LNCaP clone FGC (cell line): ENCODE measurements at regions not wholly inside any gene's neighbourhood (a gene's known extent, or its start where the extent isn't known, plus 50 kb on each side); places are given as distances from the start of the nearest gene placed in this dataset.

Experiments used
- DNase-seq: peaks from one replicate; pipeline ENCODE4 v3.0.0-alpha.2; 2011; ENCODE audit warnings: low read depth
- H3K4me3 ChIP-seq: 2 replicates; pipeline ENCODE4 v1.5.1; 2011; ENCODE audit warnings: mild to moderate bottlenecking, low read depth, low read length, control low read depth
- TF ChIP-seq, protein P1 (sequence below): IDR thresholded peaks from 2 replicates; pipeline ENCODE4 v1.5.1; 2012; ENCODE audit warnings: mild to moderate bottlenecking; ENCODE audit not compliant: control insufficient read depth, insufficient read depth; ENCODE audit errors: extremely low read depth

DNA sequence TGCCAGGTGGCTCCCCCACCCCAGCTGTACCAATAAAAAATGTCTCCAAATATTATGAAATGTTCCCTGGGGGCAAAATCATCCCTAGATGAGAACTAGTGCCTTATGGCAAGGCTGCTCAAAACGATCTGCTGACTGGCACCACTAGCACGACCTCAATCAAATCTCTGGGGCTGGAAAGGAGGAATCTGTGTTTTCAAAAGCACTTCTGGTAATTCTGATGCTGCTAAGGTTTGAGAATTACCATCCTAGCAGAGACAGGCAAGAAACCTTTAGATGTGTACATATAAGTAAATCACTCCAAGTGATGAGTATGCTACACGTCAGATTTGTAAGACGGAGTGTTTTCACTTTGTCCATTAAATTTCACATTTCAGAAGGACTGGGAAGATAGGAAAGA lies 360.1 kb upstream of the THRB start:
- no peak for DNase-seq
- H3K4me3 ChIP-seq, result no peak overlapping the region

DNA sequence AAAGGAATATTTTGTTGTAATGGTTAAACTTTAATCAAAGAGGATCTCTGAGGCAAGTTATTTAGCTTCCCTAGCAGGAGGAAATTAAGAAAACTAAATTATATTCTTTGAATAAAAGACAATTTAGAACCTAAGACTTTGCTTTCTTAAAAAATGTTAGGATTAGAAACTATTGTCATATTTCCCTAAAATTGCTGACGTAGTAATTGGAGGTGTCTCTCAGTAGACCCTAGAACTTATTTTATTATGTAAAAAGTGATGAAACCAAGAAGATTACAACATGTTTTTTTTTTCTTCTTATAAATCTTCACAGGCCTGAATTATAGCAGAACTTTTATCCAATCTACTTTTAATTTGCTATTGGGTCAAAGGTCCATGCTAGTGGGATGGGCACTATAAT lies 363.3 kb upstream of the THRB start:
- DNase-seq, result no peak
- TF ChIP-seq, protein P1, sequence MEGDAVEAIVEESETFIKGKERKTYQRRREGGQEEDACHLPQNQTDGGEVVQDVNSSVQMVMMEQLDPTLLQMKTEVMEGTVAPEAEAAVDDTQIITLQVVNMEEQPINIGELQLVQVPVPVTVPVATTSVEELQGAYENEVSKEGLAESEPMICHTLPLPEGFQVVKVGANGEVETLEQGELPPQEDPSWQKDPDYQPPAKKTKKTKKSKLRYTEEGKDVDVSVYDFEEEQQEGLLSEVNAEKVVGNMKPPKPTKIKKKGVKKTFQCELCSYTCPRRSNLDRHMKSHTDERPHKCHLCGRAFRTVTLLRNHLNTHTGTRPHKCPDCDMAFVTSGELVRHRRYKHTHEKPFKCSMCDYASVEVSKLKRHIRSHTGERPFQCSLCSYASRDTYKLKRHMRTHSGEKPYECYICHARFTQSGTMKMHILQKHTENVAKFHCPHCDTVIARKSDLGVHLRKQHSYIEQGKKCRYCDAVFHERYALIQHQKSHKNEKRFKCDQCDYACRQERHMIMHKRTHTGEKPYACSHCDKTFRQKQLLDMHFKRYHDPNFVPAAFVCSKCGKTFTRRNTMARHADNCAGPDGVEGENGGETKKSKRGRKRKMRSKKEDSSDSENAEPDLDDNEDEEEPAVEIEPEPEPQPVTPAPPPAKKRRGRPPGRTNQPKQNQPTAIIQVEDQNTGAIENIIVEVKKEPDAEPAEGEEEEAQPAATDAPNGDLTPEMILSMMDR, result no peak
- H3K4me3 ChIP-seq, result no peak overlapping the region

More for the DNA sequence above, 360.1 kb upstream of the THRB start:
- TF ChIP-seq, protein P1, result no peak

DNA sequence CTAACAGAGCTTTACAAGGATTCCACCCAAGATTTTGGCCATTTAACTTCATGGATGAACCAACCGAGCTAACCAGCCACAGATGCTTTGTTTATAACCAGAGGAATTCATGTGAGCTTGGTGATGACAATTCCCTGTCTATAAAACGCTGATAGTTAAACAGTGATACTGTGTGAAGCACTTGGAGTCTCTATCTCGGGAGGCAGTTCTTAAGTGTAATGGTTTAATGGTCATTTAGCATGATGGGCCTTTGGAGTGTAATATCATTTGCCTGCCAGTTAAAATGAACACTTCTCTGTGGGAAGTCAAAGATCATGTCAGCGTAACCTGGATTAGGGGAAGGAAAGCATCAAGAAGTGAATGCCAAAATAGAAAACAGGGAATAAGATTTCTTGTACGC lies 368.6 kb upstream of the THRB start:
- DNase-seq, result no peak
- H3K4me3 ChIP-seq, result no peak overlapping the region
- TF ChIP-seq, protein P1, result no peak

DNA sequence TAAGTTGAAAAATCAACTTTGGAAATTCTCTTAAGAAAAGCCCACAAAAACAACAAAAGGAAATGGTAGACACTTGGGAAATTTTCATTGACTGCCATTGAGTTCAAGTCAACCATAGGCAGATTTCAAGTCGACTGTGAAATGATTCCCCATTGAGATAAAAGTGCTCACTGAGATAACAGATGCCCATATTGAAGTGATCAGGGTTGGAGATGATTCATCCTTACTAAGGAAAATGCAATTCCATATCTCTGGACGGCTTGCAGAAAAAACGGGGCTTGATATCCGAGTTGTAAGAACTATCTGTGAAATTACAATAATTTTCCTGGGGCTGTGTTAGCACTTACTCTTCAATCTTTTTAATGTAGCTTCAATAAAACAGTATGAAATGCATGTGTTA lies 373.1 kb upstream of the THRB start:
- no peak overlapping the region for H3K4me3 ChIP-seq
- DNase-seq, result no peak
- TF ChIP-seq, protein P1, result no peak

DNA sequence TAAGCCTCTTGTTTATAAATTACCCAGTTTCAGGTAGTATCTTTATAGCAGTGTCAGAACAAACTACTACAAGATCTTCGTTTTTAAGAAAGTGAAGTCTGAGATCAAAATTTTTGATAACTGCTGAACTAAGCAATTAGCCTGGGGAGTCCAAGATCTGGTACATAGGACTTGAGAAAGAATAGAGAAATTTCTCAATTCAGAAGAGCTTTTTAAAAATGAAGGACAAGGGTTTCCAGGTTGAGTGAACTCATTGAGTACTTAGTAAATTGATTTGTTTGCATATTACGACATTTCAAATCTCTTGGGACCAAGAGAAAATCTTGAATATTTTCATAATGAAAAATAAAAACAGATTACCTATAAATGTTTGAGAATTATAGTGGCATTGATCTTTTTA lies 386.6 kb upstream of the THRB start:
- TF ChIP-seq, protein P1, result no peak
- H3K4me3 ChIP-seq, result no peak overlapping the region
- no peak for DNase-seq

DNA sequence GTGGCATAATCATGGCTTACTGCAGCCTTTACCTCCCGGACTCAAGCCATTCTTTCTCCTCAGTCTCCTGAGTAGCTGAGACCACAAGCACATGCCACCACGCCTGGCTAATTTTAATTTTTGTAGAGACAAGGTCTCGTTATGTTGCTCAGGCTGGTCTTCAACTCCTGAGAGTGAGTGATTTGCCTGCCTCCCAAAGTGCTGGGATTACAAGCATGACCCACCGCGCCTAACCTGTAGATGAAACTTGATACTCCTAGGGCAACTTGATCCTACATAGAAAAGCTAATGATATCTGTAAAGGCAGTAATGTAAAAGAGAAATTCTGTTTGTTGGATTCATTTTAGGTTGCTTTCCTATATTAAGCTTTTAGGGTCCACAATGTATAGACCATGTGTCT lies 391.9 kb upstream of the THRB start:
- TF ChIP-seq, protein P1, result no peak
- no peak for DNase-seq
- H3K4me3 ChIP-seq, result no peak overlapping the region

DNA sequence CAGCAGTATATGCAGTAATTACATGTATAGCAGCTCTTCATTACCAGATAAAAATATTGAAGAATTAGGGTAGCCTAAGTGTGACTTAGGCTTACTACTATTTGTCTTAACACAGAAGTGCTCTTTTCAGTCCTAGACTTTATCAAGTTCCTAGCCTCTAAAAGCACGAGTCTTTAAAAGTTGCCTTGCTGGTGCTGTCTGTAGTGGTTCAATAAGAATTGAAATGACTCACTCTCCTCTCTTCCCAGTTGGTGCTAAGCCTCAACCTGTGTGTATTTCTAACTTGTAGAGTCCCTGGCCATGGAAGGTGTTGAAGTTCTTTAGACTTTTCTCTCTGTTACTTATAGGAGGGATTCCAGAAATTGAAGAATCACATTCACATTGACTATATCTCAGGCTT lies 395.4 kb upstream of the THRB start:
- TF ChIP-seq, protein P1, result no peak
- no peak overlapping the region for H3K4me3 ChIP-seq
- no peak for DNase-seq
